ENCODE measurements at regions not wholly inside any gene's neighbourhood (a gene's known extent, or its start where the extent isn't known, plus 50 kb on each side); places are given as distances from the start of the nearest gene placed in this dataset.
"Not testable (repeated sequence)": the region's sequence is repeated elsewhere in the genome, so short reads cannot be mapped to it uniquely, and the experiment has no call there.

DNA sequence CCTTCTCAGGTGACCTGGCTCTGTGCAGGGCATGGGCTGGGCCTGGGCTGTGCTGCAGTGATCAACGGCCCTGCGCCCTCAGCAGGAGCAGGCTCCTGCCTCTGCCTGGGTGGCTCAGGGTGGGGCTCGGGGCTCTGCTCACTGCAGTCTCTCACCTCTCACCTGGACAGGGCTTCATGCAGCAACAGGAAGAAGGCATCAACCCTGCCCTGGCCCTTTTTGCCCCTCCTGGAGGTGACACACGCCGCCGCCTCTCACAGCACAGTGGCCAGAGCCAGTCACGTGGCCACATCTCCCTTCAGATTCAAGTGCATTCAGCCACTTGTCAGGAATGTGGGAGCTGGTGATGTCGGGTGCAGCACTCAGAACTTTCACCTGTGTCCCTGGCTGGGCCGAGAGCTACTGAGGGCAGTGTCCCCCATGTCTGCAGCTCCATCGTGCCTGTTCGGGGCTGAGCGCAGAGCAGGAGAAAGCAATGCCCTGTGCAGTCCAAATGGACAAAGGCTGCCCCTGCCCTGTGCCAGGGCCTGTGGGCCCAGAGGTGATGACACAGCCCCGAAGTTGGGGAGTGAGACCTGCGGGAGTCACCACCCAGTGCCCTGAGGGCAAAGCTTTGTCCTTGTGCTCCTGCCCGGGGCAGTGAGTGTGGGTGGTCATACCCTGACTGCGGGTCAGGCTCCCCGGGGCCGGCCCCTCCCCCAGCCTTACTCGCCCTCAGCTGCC lies 314.0 kb downstream of the PTPRU start:
- no peak for DNase-seq

- DNase-seq: not testable (repeated sequence)
These were observed 313.4 kb downstream of the PTPRU start for GRCh38 chr1:29549728-29550118.

GRCh38 chr1:29549001-29549400 lies 312.7 kb downstream of the PTPRU start:
- no peak for DNase-seq

GRCh38 chr1:29548091-29548490 lies 311.8 kb downstream of the PTPRU start:
- no peak for DNase-seq

DNA sequence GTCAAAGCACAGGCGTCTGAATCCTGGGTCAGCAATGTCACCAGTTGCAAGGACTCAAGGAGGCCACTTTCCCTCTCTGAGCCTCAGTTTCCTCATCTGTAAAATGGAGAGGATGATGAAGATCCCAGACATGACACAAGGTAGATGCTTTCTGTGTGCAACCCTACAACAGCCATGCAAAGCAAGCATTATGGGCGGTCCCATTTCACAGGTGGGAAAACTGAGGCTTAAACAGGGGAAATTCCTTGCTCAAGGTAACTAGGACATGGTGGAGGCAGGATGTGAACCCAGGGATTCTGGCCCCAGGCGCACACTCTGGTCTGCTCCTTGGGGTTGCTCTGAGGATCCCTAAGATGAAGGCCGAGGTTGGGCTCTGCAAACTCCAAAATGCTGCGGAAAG lies 311.0 kb downstream of the PTPRU start:
- no peak for DNase-seq

- no peak for DNase-seq
These were observed 310.2 kb downstream of the PTPRU start for GRCh38 chr1:29546496-29546895.

DNA sequence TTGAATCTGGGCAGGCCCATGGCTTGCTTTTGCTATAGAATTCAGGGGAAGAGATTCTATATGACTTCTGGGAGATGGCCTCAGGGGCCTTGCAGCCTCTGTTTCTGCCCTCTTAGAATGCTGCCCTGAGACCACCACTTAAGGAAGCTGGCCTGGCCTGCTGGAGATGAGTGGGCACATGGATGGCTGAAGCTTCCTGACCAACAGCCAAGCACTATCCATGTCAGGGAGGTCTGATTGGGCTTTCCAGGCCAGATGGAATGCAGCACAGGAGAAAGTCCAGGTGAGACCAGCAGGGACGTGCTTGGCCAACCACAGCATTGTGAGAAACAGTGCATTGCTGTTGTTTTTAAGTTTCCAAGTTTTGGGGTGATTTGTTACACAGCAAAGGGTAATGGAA lies 308.1 kb downstream of the PTPRU start:
- no peak for DNase-seq

DNA sequence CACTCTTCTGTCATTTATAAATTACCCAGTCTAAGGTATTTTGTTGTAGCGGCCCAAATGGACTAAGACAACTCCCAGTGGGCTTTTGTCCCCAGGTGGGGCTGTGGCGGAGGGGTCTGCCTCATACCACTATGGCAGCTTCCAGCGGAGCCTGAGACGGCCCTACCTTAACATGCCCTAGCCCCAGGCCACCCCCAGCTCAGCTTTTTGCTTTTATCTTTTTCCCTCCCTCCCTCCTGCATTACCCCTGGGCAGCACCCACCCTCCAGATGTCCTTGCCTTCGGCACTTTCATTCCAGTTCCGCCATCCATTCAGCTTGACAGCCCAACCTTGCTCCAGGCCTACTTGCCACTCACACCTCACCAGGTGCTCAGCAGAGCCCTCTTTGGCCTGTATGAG lies 307.3 kb downstream of the PTPRU start:
- DNase-seq: no peak

DNA sequence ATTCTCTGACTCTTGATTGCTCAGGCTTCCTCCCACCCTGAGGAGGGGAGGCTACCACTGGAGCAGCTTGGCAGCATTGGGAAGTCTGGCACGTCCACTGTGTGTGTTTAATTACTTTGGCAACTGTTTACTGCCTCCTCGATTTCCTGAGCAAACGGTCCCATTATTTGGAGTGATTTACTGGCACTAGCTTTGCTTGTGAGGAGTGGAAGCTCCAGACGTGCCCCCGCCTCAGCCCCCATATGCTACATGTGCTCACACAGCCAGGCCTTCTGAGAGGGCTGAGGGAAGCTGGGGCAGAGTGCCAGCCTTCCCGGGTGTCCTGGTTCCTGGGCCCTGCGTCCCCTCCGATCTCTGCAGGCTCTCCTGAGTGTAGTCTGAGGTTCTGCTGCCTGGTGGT lies 306.2 kb downstream of the PTPRU start:
- no peak for DNase-seq

GRCh38 chr1:29541631-29542030 lies 305.3 kb downstream of the PTPRU start:
- DNase-seq: no peak

- no peak for DNase-seq
These were observed 304.6 kb downstream of the PTPRU start for GRCh38 chr1:29540801-29541357.

- DNase-seq: no peak
These were observed 303.6 kb downstream of the PTPRU start for GRCh38 chr1:29539971-29540370.

DNA sequence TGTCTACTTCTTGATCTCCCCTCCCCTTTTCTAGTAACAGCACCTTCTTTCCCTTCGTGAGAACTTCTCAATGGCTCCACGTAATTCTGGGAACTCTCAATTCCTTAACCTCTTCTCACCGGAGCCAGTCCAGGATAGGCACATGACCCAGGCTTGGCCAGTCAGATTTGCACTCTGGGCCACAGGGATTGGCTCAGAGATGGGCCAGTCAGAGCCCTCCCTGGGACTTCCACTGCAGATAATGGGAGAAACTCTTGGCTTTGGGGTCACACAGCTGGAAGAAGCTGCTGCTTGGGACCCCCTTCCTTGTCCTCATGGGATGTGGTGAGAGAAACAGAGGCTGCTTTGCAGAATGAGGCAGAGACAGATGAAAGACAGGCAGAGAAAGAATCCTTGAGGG lies 302.3 kb downstream of the PTPRU start:
- DNase-seq: no peak

GRCh38 chr1:29532751-29533150 lies 296.4 kb downstream of the PTPRU start:
- no peak for DNase-seq

DNA sequence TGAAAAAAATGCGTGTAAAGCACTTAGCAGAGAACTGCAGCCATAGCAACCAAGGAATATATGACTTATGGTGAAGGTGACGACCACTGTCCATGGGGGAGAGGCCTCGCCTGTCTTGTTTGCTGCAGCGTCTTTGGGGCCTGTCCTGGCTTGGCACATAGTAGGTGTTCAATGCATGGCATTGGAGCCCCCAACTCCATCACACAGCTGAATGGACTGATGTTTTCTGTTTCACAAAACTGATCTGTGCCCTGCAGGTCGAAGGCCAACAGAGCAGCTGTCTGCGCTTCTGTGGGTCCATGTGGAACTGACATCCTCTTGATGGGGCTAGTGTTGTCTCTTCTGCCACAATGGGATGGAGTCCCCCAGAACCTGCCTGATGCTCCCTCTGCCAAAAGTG lies 296.0 kb downstream of the PTPRU start:
- DNase-seq: no peak

GRCh38 chr1:29531596-29531995 lies 295.3 kb downstream of the PTPRU start:
- DNase-seq: no peak

GRCh38 chr1:29529677-29530278 lies 293.5 kb downstream of the PTPRU start:
- DNase-seq: no peak

GRCh38 chr1:29527314-29528004 lies 291.1 kb downstream of the PTPRU start:
- DNase-seq: no peak

- DNase-seq: no peak
These were observed 289.6 kb downstream of the PTPRU start for GRCh38 chr1:29525941-29526340.

GRCh38 chr1:29524285-29525065 lies 288.2 kb downstream of the PTPRU start:
- DNase-seq: no peak

DNA sequence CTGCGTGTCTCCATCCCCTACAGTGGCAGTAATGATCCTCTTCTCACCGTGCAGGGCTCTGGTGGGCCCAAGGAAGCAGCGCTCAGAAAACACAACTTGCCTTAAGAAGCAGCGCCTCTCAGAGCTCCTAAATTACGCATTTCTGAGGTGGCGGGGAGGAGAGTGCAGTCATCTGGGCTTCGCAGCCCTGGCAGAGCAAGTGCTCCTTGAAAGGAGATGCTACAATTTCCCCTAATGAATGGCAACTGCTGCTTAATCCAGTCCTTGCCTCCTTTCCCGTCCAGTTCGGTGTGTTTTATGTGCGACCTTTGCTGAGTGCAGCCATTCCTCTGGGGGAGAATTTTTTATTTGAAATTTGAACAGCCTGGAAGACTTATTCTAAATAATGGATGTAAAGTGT lies 287.3 kb downstream of the PTPRU start:
- no peak for DNase-seq

DNA sequence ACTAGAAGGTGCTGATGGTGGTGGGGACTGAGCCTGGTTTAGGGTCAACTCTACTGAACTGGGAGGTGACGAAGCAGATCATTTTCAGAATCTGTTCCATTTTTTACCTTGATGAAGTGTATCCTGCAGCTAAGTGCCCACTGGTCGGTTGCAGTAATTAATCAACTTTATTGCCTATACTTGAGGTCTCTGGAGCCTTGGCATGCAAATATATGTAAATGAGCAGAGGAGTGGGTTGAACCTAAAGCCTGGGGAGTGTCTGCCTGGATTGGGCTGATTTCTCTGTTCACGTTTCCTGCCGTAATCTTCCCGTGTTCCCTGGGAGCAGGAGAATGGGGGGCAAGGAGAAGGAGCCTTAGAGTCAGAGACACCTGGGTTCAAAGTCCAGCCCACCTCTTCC lies 286.8 kb downstream of the PTPRU start:
- no peak for DNase-seq
